Medulla oblongata (tissue), 1 donor: ENCODE measurements at regions not wholly inside any gene's neighbourhood (a gene's known extent, or its start where the extent isn't known, plus 50 kb on each side); places are given as distances from the start of the nearest gene placed in this dataset.
A peak's percentile ranks its signal among the peaks of the same experiment; 100 is the strongest.
"Not testable (repeated sequence)": the region's sequence is repeated elsewhere in the genome, so short reads cannot be mapped to it uniquely, and the experiment has no call there.

Experiments
- DNase-seq: peaks from one replicate; pipeline ENCODE4 v3.0.0-alpha.2; 2015; ENCODE audit errors: extremely low spot score

GRCh38 chr10:124150189-124150806 is 56.9 kb upstream of the CHST15 start:
- DNase-seq = no peak

GRCh38 chr10:124149189-124150042 is 56.0 kb upstream of the CHST15 start:
- DNase-seq = no peak

- DNase-seq = not testable (repeated sequence)
Measured at GRCh38 chr10:124148509-124149188, 55.3 kb upstream of the CHST15 start.

DNA sequence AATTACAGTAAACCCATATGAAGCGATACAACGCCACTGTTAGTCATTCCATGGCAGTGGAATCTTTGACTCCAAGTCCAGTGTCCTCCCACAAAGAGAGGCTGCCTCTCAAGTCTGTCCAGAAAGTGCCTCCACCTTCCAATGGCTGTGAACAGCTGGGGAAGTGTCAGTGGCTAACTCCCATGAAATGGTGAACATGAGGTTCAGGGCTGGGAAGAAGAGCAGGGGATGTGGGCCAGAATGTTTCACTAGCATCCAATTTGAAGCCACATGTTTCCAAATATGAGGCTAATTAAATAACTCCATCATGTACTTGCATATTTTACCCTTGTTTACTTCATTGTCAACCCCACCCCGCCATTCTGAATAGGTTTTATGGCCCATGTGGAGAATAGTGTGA is 53.1 kb upstream of the CHST15 start:
- no peak for DNase-seq

DNA sequence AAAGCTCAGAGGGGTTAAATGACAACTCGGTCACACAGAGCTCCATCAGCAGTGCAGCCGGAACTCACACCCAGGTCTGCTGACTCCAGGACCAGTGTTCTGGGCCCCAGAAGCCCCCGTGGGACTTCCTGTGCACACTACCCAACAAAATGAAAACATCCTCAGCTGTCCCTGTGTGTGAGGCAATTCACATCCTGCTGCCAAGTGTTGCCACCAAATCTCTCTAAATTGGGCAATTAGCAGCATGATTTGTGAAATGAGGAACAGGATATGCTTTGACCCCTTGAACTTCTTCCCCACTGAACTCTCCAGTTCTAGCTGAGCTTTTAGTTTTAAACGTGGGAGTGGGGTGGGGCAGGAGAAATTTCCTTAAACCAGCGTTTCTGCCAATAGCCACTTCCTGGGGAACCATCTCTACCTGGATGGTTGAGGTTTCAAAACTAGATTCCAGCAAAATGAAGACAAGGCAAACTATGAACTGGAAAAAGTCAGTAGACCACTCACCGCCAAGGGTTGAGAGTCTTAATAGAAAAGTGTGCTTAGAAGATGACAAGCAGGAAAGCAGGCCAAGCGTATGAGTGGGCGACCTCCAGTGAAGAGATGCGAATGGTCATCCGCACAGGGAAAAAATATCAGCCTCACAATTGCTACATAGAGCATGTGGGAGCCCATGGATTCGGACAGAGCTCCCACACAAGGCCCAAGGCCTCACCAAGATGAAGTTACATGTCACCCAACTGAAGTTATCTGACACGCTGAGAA is 51.9 kb upstream of the CHST15 start:
- DNase-seq = peak; percentile 75

DNA sequence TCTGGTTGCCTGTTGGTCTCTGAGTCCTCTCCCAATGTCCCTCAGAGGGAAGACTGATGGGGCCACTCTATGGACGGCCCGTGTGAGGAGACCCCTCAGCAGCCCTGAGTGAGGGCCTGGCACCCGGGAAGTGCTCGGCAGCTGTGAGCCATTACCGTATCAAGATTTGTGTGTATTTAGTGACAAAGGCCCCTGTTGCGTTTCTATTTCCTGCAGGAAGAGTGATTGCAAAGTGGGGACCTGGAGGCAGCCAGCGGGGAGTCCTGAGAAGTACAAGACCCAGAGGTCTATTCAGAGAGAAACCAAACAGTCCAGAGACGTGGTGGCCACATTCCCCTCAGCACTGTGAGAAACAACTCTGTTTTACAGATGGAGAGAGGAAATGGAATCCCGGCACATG is 51.1 kb upstream of the CHST15 start:
- DNase-seq = no peak

- DNase-seq = no peak
Measured at GRCh38 chr10:124143721-124144120, 50.3 kb upstream of the CHST15 start.
